Right renal pelvis (tissue), 4 donors: ENCODE measurements at regions not wholly inside any gene's neighbourhood (a gene's known extent, or its start where the extent isn't known, plus 50 kb on each side); places are given as distances from the start of the nearest gene placed in this dataset.

Source experiments
- DNase-seq, 4 donors: peaks; one replicate each; pipeline ENCODE4 v3.0.0-alpha.2; 2013; ENCODE audit warnings: low read depth in 4 of 4, low spot score in 3 of 4, missing footprints in 1 of 4

- DNase-seq: no peak
Measured at GRCh38 chr6:167573461-167574215, 248.8 kb downstream of the TTLL2 start.

- DNase-seq: no peak
Measured at GRCh38 chr6:167574431-167575151, 249.7 kb downstream of the TTLL2 start.

- DNase-seq: no peak
Measured at GRCh38 chr6:167575158-167575696, 250.3 kb downstream of the TTLL2 start.

- no peak for DNase-seq
Measured at GRCh38 chr6:167576050-167576741, 250.5 kb upstream of the AFDN start.

- no peak for DNase-seq
Measured at GRCh38 chr6:167576828-167577503, 249.7 kb upstream of the AFDN start.

GRCh38 chr6:167577891-167578361 is 248.8 kb upstream of the AFDN start:
- no peak for DNase-seq

GRCh38 chr6:167578371-167578901 is 248.3 kb upstream of the AFDN start:
- no peak for DNase-seq

- DNase-seq: no peak
Measured at GRCh38 chr6:167579806-167580618, 246.7 kb upstream of the AFDN start.

GRCh38 chr6:167580619-167580911 is 246.1 kb upstream of the AFDN start:
- no peak for DNase-seq

- DNase-seq: no peak
Measured at GRCh38 chr6:167581637-167582036, 245.1 kb upstream of the AFDN start.

GRCh38 chr6:167583412-167583811 is 243.3 kb upstream of the AFDN start:
- no peak for DNase-seq

- DNase-seq: no peak
Measured at GRCh38 chr6:167588181-167588919, 238.4 kb upstream of the AFDN start.

GRCh38 chr6:167588920-167589614 is 237.6 kb upstream of the AFDN start:
- no peak for DNase-seq

GRCh38 chr6:167589615-167589940 is 237.1 kb upstream of the AFDN start:
- DNase-seq: no peak

- no peak for DNase-seq
Measured at GRCh38 chr6:167590193-167590592, 236.5 kb upstream of the AFDN start.
